KMS-11 (cell line): ENCODE measurements at regions not wholly inside any gene's neighbourhood (a gene's known extent, or its start where the extent isn't known, plus 50 kb on each side); places are given as distances from the start of the nearest gene placed in this dataset.

Experiments used
- H2AFZ ChIP-seq: fragments of 200-600 bp; sonication (generic); 2 replicates; pipeline ENCODE4 v1.6.1; 2016; ENCODE audit warnings: antibody characterized with exemption, mixed run types, low read depth
- H3K27ac ChIP-seq: fragments of 200-600 bp; sonication (generic); 2 replicates; pipeline ENCODE4 v1.6.1; 2016; ENCODE audit warnings: mild to moderate bottlenecking, mixed run types
- H3K27me3 ChIP-seq: fragments of 200-600 bp; sonication (generic); 2 replicates; pipeline ENCODE4 v1.6.1; 2017; ENCODE audit warnings: mild to moderate bottlenecking, low read depth, mixed run types, moderate library complexity; ENCODE audit not compliant: insufficient read depth
- H3K36me3 ChIP-seq: fragments of 200-600 bp; sonication (generic); 2 replicates; pipeline ENCODE4 v1.6.1; 2017; ENCODE audit warnings: mild to moderate bottlenecking, mixed run types; ENCODE audit not compliant: insufficient read depth
- H3K4me1 ChIP-seq: fragments of 200-600 bp; sonication (generic); 2 replicates; pipeline ENCODE4 v1.6.1; 2016; ENCODE audit warnings: mild to moderate bottlenecking, low read depth, mixed run types; ENCODE audit not compliant: poor library complexity, severe bottlenecking
- H3K4me2 ChIP-seq: fragments of 200-600 bp; sonication (generic); 2 replicates; pipeline ENCODE4 v1.7.0; 2016; ENCODE audit warnings: mild to moderate bottlenecking, mixed run types
- H3K4me3 ChIP-seq: fragments of 200-600 bp; sonication (generic); IDR thresholded peaks from 2 replicates; pipeline ENCODE4 v1.6.1; 2017; ENCODE audit warnings: low read depth, low read length, mixed read lengths; ENCODE audit not compliant: insufficient read depth
- H3K79me2 ChIP-seq: fragments of 200-600 bp; sonication (generic); 2 replicates; pipeline ENCODE4 v1.6.1; 2016; ENCODE audit warnings: low read depth, mixed run types; ENCODE audit not compliant: insufficient read depth
- H3K9ac ChIP-seq: fragments of 200-600 bp; sonication (generic); 2 replicates; pipeline ENCODE4 v1.6.1; 2016; ENCODE audit warnings: mild to moderate bottlenecking, mixed run types
- H4K20me1 ChIP-seq: fragments of 200-600 bp; sonication (generic); 2 replicates; pipeline ENCODE4 v1.6.1; 2016; ENCODE audit warnings: mild to moderate bottlenecking, mixed run types; ENCODE audit not compliant: insufficient read depth
- TF ChIP-seq, protein P1 (sequence below): fragments of 200-600 bp; sonication (generic); conservative IDR thresholded peaks from 2 replicates; pipeline ENCODE4 v1.6.1; 2017; ENCODE audit warnings: low read depth, mild to moderate bottlenecking, antibody characterized with exemption, low read length, moderate library complexity, mixed read lengths

- H3K4me3 ChIP-seq: no peak overlapping the region
- H3K4me1 ChIP-seq: no peaks in the 10 kb centered on the region
- no peaks in the 10 kb centered on the region for H3K79me2 ChIP-seq
- no peak overlapping the region for H3K27ac ChIP-seq
- no peaks in the 10 kb centered on the region for H3K36me3 ChIP-seq
- TF ChIP-seq, protein P1, sequence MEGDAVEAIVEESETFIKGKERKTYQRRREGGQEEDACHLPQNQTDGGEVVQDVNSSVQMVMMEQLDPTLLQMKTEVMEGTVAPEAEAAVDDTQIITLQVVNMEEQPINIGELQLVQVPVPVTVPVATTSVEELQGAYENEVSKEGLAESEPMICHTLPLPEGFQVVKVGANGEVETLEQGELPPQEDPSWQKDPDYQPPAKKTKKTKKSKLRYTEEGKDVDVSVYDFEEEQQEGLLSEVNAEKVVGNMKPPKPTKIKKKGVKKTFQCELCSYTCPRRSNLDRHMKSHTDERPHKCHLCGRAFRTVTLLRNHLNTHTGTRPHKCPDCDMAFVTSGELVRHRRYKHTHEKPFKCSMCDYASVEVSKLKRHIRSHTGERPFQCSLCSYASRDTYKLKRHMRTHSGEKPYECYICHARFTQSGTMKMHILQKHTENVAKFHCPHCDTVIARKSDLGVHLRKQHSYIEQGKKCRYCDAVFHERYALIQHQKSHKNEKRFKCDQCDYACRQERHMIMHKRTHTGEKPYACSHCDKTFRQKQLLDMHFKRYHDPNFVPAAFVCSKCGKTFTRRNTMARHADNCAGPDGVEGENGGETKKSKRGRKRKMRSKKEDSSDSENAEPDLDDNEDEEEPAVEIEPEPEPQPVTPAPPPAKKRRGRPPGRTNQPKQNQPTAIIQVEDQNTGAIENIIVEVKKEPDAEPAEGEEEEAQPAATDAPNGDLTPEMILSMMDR: no peak
- H2AFZ ChIP-seq: no peak overlapping the region
- no peak overlapping the region for H3K9ac ChIP-seq
- H3K4me2 ChIP-seq: no peak overlapping the region
- no peaks in the 10 kb centered on the region for H4K20me1 ChIP-seq
- H3K27me3 ChIP-seq: no peaks in the 10 kb centered on the region
Observed at GRCh38 chr12:124225730-124226129, 69.2 kb upstream of the RFLNA start.

- Histone ChIP-seq H3K36me3 (no peaks in the 10 kb centered on the region), H3K27ac (no peak overlapping the region), H3K27me3 (no peaks in the 10 kb centered on the region), H3K9ac (no peak overlapping the region), H3K79me2 (no peaks in the 10 kb centered on the region), H3K4me2 (no peak overlapping the region), H3K4me1 (no peaks in the 10 kb centered on the region), H2AFZ (no peak overlapping the region), H3K4me3 (no peak overlapping the region), H4K20me1 (no peaks in the 10 kb centered on the region)
- TF ChIP-seq, protein P1: no peak
Observed at GRCh38 chr12:124227951-124228711, 66.8 kb upstream of the RFLNA start.

DNA sequence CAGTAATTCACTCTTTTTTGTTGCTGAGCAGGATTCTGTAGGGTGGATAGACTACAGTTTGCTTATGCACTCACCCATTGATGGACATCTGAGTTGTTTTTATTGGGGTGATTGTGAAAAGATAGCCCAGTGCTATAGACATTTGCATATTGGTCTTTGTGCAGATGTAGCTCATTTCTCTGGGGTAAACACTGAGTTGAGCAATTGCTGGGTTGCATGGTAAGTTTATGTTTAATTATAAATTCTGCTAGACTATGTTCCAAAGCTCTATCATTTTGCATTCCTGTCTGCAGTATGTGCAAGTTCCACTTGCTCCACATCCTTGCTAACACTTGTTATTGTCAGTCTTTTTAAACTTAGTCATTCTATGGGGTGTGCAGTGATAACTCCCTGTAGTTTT is 65.4 kb upstream of the RFLNA start:
- H3K4me3 ChIP-seq: no peak overlapping the region
- no peaks in the 10 kb centered on the region for H3K36me3 ChIP-seq
- H3K9ac ChIP-seq: no peak overlapping the region
- H2AFZ ChIP-seq: no peak overlapping the region
- H3K4me2 ChIP-seq: no peak overlapping the region
- H3K27me3 ChIP-seq: no peaks in the 10 kb centered on the region
- TF ChIP-seq, protein P1: no peak
- no peaks in the 10 kb centered on the region for H3K4me1 ChIP-seq
- H4K20me1 ChIP-seq: no peaks in the 10 kb centered on the region
- H3K27ac ChIP-seq: no peak overlapping the region
- no peaks in the 10 kb centered on the region for H3K79me2 ChIP-seq

GRCh38 chr12:124230117-124230757 is 64.7 kb upstream of the RFLNA start:
- no peak overlapping the region for H3K4me2 ChIP-seq
- H3K9ac ChIP-seq: no peak overlapping the region
- H3K4me1 ChIP-seq: no peaks in the 10 kb centered on the region
- no peak overlapping the region for H3K4me3 ChIP-seq
- no peaks in the 10 kb centered on the region for H3K36me3 ChIP-seq
- H4K20me1 ChIP-seq: no peaks in the 10 kb centered on the region
- no peaks in the 10 kb centered on the region for H3K27me3 ChIP-seq
- no peak overlapping the region for H3K27ac ChIP-seq
- no peaks in the 10 kb centered on the region for H3K79me2 ChIP-seq
- no peak overlapping the region for H2AFZ ChIP-seq
- TF ChIP-seq, protein P1: no peak
